GM23338 (cell line): ENCODE measurements at regions not wholly inside any gene's neighbourhood (a gene's known extent, or its start where the extent isn't known, plus 50 kb on each side); places are given as distances from the start of the nearest gene placed in this dataset.

Experiments
- ATAC-seq: fragments of 200-7000 bp; cut with Tn5 transposase; 3 replicates; pipeline ENCODE4 v1.9.1; 2020
- DNase-seq: peaks from one replicate; pipeline ENCODE4 v3.0.0-alpha.2; 2015; ENCODE audit warnings: low spot score
- H2AFZ ChIP-seq: fragments of 200-600 bp; sonication (generic); 2 replicates; pipeline ENCODE4 v1.8.0; 2016; ENCODE audit warnings: antibody characterized with exemption, mild to moderate bottlenecking, moderate library complexity
- H3F3A ChIP-seq: fragments of 200-600 bp; sonication (generic); replicated peaks from 2 replicates; pipeline ENCODE4 v1.8.0; 2017; ENCODE audit warnings: antibody characterized with exemption, mixed run types, low read depth
- H3K27ac ChIP-seq: fragments of 200-600 bp; sonication (generic); 2 replicates; pipeline ENCODE4 v1.6.1; 2016; ENCODE audit warnings: low read depth
- H3K27me3 ChIP-seq: fragments of 200-600 bp; sonication (generic); 2 replicates; pipeline ENCODE4 v1.8.0; 2016; ENCODE audit warnings: mild to moderate bottlenecking, mixed run types, moderate library complexity; ENCODE audit not compliant: insufficient read depth
- H3K36me3 ChIP-seq: fragments of 200-600 bp; sonication (generic); 2 replicates; pipeline ENCODE4 v1.8.0; 2016; ENCODE audit warnings: mild to moderate bottlenecking; ENCODE audit not compliant: insufficient read depth
- H3K4me1 ChIP-seq: fragments of 200-600 bp; sonication (generic); 2 replicates; pipeline ENCODE4 v1.8.0; 2016; ENCODE audit warnings: mild to moderate bottlenecking, moderate library complexity; ENCODE audit not compliant: insufficient read depth
- H3K4me2 ChIP-seq: fragments of 200-600 bp; sonication (generic); 2 replicates; pipeline ENCODE4 v1.7.1; 2017; ENCODE audit warnings: mixed run types
- H3K4me3 ChIP-seq: fragments of 200-600 bp; sonication (generic); 2 replicates; pipeline ENCODE4 v1.6.1; 2016; ENCODE audit warnings: mixed run types
- H3K79me2 ChIP-seq: fragments of 200-600 bp; sonication (generic); replicated peaks from 2 replicates; pipeline ENCODE4 v1.8.0; 2017; ENCODE audit warnings: mild to moderate bottlenecking; ENCODE audit not compliant: insufficient read depth
- H3K9me2 ChIP-seq: fragments of 200-600 bp; sonication (generic); 2 replicates; pipeline ENCODE4 v1.8.0; 2017; ENCODE audit not compliant: insufficient read depth
- H4K20me1 ChIP-seq: fragments of 200-600 bp; sonication (generic); replicated peaks from 2 replicates; pipeline ENCODE4 v1.8.0; 2017; ENCODE audit warnings: mild to moderate bottlenecking; ENCODE audit not compliant: insufficient read depth
- H3K27ac Mint-ChIP-seq: 2 replicates; pipeline ENCODE4 v1.8.0; 2020; ENCODE audit warnings: inconsistent platforms, mild to moderate bottlenecking, moderate library complexity, mixed read lengths
- H3K27me3 Mint-ChIP-seq: 3 replicates; pipeline ENCODE4 v1.8.0; 2022; ENCODE audit warnings: low read depth, mild to moderate bottlenecking, moderate library complexity, mixed read lengths, inconsistent platforms; ENCODE audit not compliant: insufficient read depth, poor library complexity
- H3K36me3 Mint-ChIP-seq: 3 replicates; pipeline ENCODE4 v1.8.0; 2021; ENCODE audit warnings: low read depth, mild to moderate bottlenecking, inconsistent platforms, moderate library complexity, mixed read lengths
- H3K4me1 Mint-ChIP-seq: 3 replicates; pipeline ENCODE4 v1.8.0; 2020; ENCODE audit warnings: mild to moderate bottlenecking, inconsistent platforms, mixed read lengths
- H3K4me3 Mint-ChIP-seq: 3 replicates; pipeline ENCODE4 v1.8.0; 2021; ENCODE audit warnings: moderate library complexity, mild to moderate bottlenecking, inconsistent platforms, mixed read lengths
- H3K9me3 Mint-ChIP-seq: 3 replicates; pipeline ENCODE4 v1.8.0; 2020; ENCODE audit warnings: moderate library complexity, mild to moderate bottlenecking, inconsistent platforms, mixed read lengths
- EZH2 ChIP-seq: fragments of 200-600 bp; sonication (generic); IDR thresholded peaks from one replicate; pipeline ENCODE4 v1.8.0; 2017; ENCODE audit warnings: antibody characterized with exemption, mild to moderate bottlenecking, low read depth; ENCODE audit not compliant: unreplicated experiment
- EZH2phosphoT487 ChIP-seq: fragments of 200-600 bp; sonication (generic); IDR thresholded peaks from one replicate; pipeline ENCODE4 v1.8.1; 2018; ENCODE audit warnings: antibody characterized with exemption; ENCODE audit not compliant: unreplicated experiment
- JUNB ChIP-seq: IDR thresholded peaks from one replicate; pipeline ENCODE4 v1.6.1; 2016; ENCODE audit warnings: antibody characterized with exemption; ENCODE audit not compliant: unreplicated experiment
- NANOG ChIP-seq: IDR thresholded peaks from 2 replicates; pipeline ENCODE4 v1.6.1; 2016; ENCODE audit warnings: antibody characterized with exemption, borderline replicate concordance
- ZNF331 ChIP-seq: fragments of 250-450 bp; sonication (Bioruptor Pico); IDR thresholded peaks from 2 replicates; pipeline ENCODE4 v1.5.0; 2020; ENCODE audit warnings: low read depth, mild to moderate bottlenecking, moderate library complexity
- ZNF462 ChIP-seq: fragments of 250-450 bp; sonication (Bioruptor Pico); IDR thresholded peaks from 2 replicates; pipeline ENCODE4 v1.5.0; 2020; ENCODE audit warnings: mild to moderate bottlenecking, moderate library complexity
- TF ChIP-seq, protein P1 (sequence below): IDR thresholded peaks from one replicate; pipeline ENCODE4 v1.6.1; 2018; ENCODE audit warnings: antibody characterized with exemption; ENCODE audit not compliant: unreplicated experiment

DNA sequence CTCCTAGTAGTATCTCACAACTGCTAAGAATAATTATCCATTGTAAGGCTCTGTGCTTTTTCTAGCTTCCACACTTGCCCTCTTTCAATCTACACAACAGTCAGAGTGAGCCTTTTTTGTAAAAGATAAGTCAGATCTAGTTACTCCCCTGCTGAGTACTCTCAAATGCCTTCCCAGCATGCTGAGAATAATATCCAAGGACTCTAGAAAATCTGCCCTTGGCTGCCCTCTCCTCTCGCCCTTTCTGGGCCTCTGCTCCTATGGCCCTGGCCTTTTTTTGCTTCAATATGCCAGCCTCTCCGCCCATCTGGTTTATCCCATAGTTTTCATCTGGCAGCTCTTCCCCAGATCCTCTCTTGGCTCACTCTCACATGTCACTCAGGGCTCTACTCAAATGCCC lies 455.9 kb upstream of the UBE2E3 start (continued):
- TF ChIP-seq, protein P1, sequence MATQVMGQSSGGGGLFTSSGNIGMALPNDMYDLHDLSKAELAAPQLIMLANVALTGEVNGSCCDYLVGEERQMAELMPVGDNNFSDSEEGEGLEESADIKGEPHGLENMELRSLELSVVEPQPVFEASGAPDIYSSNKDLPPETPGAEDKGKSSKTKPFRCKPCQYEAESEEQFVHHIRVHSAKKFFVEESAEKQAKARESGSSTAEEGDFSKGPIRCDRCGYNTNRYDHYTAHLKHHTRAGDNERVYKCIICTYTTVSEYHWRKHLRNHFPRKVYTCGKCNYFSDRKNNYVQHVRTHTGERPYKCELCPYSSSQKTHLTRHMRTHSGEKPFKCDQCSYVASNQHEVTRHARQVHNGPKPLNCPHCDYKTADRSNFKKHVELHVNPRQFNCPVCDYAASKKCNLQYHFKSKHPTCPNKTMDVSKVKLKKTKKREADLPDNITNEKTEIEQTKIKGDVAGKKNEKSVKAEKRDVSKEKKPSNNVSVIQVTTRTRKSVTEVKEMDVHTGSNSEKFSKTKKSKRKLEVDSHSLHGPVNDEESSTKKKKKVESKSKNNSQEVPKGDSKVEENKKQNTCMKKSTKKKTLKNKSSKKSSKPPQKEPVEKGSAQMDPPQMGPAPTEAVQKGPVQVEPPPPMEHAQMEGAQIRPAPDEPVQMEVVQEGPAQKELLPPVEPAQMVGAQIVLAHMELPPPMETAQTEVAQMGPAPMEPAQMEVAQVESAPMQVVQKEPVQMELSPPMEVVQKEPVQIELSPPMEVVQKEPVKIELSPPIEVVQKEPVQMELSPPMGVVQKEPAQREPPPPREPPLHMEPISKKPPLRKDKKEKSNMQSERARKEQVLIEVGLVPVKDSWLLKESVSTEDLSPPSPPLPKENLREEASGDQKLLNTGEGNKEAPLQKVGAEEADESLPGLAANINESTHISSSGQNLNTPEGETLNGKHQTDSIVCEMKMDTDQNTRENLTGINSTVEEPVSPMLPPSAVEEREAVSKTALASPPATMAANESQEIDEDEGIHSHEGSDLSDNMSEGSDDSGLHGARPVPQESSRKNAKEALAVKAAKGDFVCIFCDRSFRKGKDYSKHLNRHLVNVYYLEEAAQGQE, result no peak
- no peak for TF ChIP-seq JUNB

DNA sequence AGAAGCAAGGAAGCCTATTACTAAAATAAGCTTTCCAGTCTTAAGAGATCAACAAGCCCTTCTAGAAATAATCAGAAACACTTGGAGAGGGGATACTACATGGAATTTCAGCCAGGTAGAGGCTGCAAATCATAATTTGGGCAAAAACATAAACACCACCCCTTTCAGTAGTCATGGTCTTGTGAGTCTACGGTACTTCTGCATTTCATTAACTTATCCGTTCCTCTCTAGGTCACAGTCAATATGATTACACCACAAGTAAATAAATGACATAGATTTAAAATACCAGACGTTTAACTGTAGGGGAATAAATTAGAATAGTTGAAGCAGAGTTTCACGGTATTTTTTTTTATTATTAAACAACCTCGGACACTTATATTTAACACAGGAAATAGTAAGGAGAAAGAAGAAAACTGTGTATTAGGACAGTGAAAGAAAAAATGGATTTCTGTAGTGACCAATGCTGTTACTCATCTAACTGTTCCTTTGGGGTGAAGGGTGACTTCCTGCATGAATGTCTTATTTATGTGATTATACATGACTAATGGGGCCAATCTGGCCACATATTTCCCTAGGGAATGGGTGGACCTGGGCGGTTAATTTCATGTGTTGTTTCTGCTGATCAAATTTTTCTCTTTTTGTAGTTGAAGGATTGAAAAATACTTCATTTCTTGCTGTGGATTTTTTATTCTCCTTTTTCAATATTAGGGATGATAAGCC lies 456.6 kb upstream of the UBE2E3 start:
- Histone ChIP-seq H3K4me2 (no peak overlapping the region), H3K9me2 (no peaks in the 10 kb centered on the region), H3K4me1 (no peaks in the 10 kb centered on the region), H3K27me3 (no peaks in the 10 kb centered on the region), H3K4me3 (no peak overlapping the region), H3K27ac (no peak overlapping the region), H3F3A (no peaks in the 10 kb centered on the region), H3K36me3 (no peaks in the 10 kb centered on the region), H2AFZ (no peak overlapping the region), H4K20me1 (no peaks in the 10 kb centered on the region), H3K79me2 (no peaks in the 10 kb centered on the region)
- H3K27me3 Mint-ChIP-seq, result no peaks in the 10 kb centered on the region
- DNase-seq, result no peak
- peaks cover 8% of the 10 kb centered on the region for H3K4me1 Mint-ChIP-seq
- no peak overlapping the region for H3K4me3 Mint-ChIP-seq
- H3K27ac Mint-ChIP-seq, result no peak overlapping the region
- H3K36me3 Mint-ChIP-seq, result no peaks in the 10 kb centered on the region
- TF ChIP-seq EZH2phosphoT487, result no peak
- TF ChIP-seq NANOG, result no peak
- TF ChIP-seq ZNF331, result no peak
- no peak for TF ChIP-seq EZH2
- TF ChIP-seq ZNF462, result no peak
- TF ChIP-seq JUNB, result no peak
- H3K9me3 Mint-ChIP-seq, result peaks cover 7% of the 10 kb centered on the region; the same call in 2 of the 3 replicates
- no peak for ATAC-seq
